NCI-H2227 (cell line): ENCODE measurements at regions not wholly inside any gene's neighbourhood (a gene's known extent, or its start where the extent isn't known, plus 50 kb on each side); places are given as distances from the start of the nearest gene placed in this dataset.
"Not testable (repeated sequence)": the region's sequence is repeated elsewhere in the genome, so short reads cannot be mapped to it uniquely, and the experiment has no call there.

Experiments used
- DNase-seq: peaks from one replicate; lab custom pipeline; 2025; ENCODE audit not compliant: unreplicated experiment; lab: John Stamatoyannopoulos, UW

- DNase-seq: not testable (repeated sequence)
Observed at GRCh38 chr7:135872861-135873260, 104.3 kb downstream of the MTPN start.

- DNase-seq: peak; percentile 82
Observed at GRCh38 chr7:135862586-135863340, 114.2 kb upstream of the FAM180A start.

- no peak for DNase-seq
Observed at GRCh38 chr7:135859538-135859937, 110.9 kb upstream of the FAM180A start.

DNA sequence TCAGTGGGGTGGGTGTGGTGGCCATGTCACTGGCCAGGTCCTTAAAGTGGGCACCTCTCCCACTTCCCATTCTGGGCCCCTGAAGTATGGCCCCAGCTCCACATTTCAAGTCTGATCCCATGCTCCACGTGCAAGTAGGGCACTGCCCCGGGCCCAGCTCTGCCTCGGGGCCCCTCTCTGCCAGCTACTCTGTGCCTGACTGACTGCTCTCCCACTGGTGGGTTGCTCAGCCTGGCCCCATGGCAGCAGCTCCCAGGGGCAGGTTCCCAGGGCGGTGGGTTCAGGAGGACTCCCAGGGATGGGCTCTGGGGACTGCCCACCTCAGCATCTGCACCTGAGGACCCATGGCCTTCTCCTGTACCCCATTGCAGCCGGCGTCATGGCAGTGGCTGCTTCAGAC lies 110.2 kb upstream of the FAM180A start:
- no peak for DNase-seq

- DNase-seq: no peak
Observed at GRCh38 chr7:135858379-135858778, 109.8 kb upstream of the FAM180A start.

DNA sequence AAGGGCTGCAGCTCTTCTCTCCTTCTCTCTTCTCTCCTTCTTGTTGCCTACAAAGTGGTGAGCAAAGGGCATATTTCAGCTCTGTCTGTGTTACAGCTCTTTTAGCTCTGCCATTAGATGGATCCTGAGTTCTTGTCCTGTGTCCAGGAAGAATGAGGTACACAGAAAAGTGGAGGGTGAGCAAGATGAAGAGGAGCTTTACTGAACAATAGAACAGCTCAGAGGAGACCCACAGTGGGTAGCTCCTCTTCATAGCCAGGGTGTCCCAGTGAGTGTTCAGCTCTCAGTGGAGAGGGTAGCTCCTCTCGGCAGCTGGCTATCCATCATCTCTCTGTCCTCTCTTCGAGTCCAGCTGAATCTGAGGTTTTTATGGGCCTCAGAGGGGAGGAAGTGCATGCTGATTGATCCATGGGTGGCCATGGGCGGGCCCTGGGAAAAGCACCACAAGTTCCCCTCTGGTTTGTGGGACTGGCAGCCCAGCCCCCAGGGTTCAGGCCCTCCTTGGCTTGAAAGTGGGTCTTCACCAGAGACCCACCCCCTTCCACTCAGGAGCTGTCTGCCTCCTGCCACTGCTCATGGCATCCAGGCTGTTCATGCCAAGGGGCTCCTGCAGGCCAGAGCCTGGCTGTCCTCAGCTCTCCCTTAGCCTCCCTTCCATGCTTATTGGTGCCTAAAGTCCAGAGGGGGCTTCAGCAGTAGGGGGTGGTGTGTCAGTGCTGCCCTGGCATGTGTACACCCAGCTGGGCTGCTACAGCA lies 109.1 kb upstream of the FAM180A start:
- DNase-seq: no peak

GRCh38 chr7:135856356-135857144 lies 107.9 kb upstream of the FAM180A start:
- DNase-seq: no peak

DNA sequence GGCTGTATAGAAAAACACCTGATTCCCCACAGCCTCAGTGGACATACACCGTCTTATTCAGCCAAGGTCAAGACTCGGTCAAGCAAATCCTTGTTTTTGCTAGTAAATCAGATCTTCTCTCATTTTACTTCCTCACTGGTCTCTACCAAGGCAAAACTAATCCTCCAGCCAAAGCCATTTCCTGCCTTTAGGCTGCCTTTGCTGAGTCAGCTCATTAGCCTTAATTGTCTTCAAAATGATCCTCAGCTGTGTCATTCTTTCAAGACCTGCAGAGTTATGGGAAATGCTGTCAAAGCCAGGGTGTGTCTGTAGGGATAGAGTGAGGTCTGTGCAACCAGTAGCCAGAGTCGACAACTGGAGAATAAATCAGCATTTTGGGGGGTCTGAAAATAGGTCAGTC lies 107.2 kb upstream of the FAM180A start:
- DNase-seq: no peak

DNA sequence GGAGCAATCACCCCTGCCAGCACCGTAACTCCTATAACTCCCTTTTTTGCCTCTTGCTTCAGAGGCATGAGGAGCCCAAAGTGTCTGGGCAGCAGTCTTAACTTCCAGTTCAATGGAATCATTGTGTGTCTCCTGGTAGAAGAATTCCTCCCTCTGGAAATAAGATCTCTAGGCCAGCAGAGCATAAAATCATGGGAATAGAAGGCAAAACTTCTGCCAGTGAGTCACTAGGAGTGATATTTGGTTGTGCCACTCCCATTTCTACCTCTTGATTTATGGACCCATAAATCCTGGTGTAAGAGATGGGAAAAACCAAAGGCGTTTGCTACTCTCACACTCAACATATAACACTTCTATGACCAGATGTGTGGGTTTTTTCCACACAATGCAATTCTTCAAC lies 104.9 kb upstream of the FAM180A start:
- no peak for DNase-seq

- DNase-seq: no peak
Observed at GRCh38 chr7:135853008-135853407, 104.4 kb upstream of the FAM180A start.

GRCh38 chr7:135847242-135847641 lies 98.6 kb upstream of the FAM180A start:
- DNase-seq: no peak

GRCh38 chr7:135846339-135846738 lies 97.7 kb upstream of the FAM180A start:
- DNase-seq: no peak

GRCh38 chr7:135845415-135846075 lies 96.9 kb upstream of the FAM180A start:
- DNase-seq: no peak

GRCh38 chr7:135844903-135845302 lies 96.3 kb upstream of the FAM180A start:
- no peak for DNase-seq

DNA sequence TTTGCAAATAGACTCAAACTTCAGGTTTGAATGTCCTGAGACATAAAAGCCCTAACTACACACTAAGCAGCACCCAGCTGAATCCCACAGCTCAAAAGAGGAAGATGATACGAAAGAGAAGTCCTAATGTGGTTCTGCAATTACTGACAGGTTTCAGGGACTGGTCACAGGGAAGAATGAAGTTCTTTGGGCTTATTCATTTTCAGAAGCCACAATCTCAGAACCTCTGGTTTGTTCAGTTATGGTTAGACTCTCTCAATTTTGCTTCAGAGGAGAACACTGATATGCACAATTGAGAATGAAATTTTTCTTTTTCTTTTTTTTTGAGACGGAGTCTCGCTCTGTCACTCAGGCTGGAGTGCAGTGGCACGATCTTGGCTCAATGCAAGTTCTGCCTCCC lies 94.6 kb upstream of the FAM180A start:
- DNase-seq: no peak

- DNase-seq: no peak
Observed at GRCh38 chr7:135842446-135843179, 94.0 kb upstream of the FAM180A start.

DNA sequence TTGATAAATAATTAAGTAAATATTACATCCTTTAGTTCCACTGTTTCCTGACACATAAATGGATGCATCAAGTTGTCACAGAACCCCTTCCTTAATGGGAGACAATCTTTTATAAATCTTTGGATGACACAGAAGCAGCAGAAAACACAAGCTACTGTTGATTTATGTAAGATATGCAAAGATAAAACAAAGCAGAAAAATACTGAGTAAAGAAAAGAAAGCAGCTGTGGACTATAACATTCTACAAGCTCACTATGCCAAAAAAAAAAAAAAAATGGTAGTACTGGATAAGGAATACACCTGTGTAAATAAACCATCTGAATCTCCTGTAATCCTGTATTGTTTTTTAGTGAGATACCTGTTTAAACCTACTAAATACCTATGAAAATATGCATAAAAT lies 92.0 kb upstream of the FAM180A start:
- no peak for DNase-seq

- DNase-seq: no peak
Observed at GRCh38 chr7:135837675-135838074, 89.1 kb upstream of the FAM180A start.

GRCh38 chr7:135834266-135834665 lies 85.7 kb upstream of the FAM180A start:
- DNase-seq: no peak

DNA sequence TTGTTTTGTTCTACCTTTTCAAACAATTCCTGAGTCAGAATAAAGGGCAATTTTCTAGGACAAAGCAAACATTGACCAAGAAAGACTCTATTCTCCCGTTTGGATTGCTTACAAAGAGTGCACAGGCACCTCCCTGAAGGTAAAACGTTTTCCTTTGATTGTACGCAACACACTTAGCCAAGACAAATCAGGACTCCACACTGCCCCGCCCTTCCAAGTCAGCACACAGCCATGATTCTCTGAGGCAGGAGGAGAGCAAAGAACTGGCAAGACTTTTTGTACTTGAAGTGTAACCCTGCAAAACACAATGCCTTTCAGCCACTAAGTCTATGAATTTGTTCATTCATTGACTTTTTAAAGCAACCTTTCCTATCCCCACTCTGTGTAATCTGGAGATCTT lies 85.0 kb upstream of the FAM180A start:
- no peak for DNase-seq
